GM18517 (cell line): ENCODE measurements at regions not wholly inside any gene's neighbourhood (a gene's known extent, or its start where the extent isn't known, plus 50 kb on each side); places are given as distances from the start of the nearest gene placed in this dataset.
A peak's percentile ranks its signal among the peaks of the same experiment; 100 is the strongest.
"Not testable (repeated sequence)": the region's sequence is repeated elsewhere in the genome, so short reads cannot be mapped to it uniquely, and the experiment has no call there.

Experiments
- ATAC-seq: cut with Tn5 transposase; IDR thresholded peaks from one replicate; pipeline ENCODE4 v1.9.1; 2021; ENCODE audit warnings: mild to moderate bottlenecking, moderate library complexity; ENCODE audit not compliant: unreplicated experiment

GRCh38 chr10:117458571-117458970, 83.3 kb upstream of the PDZD8 start:
- ATAC-seq: no peak

- ATAC-seq: no peak
Measured at GRCh38 chr10:117457932-117458331, 82.7 kb upstream of the PDZD8 start.

- no peak for ATAC-seq
Measured at GRCh38 chr10:117457071-117457810, 82.0 kb upstream of the PDZD8 start.

- no peak for ATAC-seq
Measured at GRCh38 chr10:117455346-117455745, 80.1 kb upstream of the PDZD8 start.

GRCh38 chr10:117454502-117454901, 79.3 kb upstream of the PDZD8 start:
- ATAC-seq: no peak

GRCh38 chr10:117453484-117453883, 78.2 kb upstream of the PDZD8 start:
- ATAC-seq: not testable (repeated sequence)

- no peak for ATAC-seq
Measured at GRCh38 chr10:117450940-117451339, 75.7 kb upstream of the PDZD8 start.

- ATAC-seq: no peak
Measured at GRCh38 chr10:117449636-117450035, 74.4 kb upstream of the PDZD8 start.

GRCh38 chr10:117448802-117449201, 73.6 kb upstream of the PDZD8 start:
- ATAC-seq: no peak

- no peak for ATAC-seq
Measured at GRCh38 chr10:117445992-117446391, 70.8 kb upstream of the PDZD8 start.

GRCh38 chr10:117444497-117445040, 69.3 kb upstream of the PDZD8 start:
- no peak for ATAC-seq

- ATAC-seq: no peak
Measured at GRCh38 chr10:117443686-117444041, 68.4 kb upstream of the PDZD8 start.

- no peak for ATAC-seq
Measured at GRCh38 chr10:117442944-117443685, 67.9 kb upstream of the PDZD8 start.

- no peak for ATAC-seq
Measured at GRCh38 chr10:117442521-117442920, 67.3 kb upstream of the PDZD8 start.

GRCh38 chr10:117441812-117442443, 66.7 kb upstream of the PDZD8 start:
- peak; percentile 75 for ATAC-seq

GRCh38 chr10:117441361-117441760, 66.1 kb upstream of the PDZD8 start:
- no peak for ATAC-seq

- no peak for ATAC-seq
Measured at GRCh38 chr10:117439243-117439912, 64.1 kb upstream of the PDZD8 start.

- no peak for ATAC-seq
Measured at GRCh38 chr10:117432866-117433265, 57.6 kb upstream of the PDZD8 start.

GRCh38 chr10:117431160-117431559, 55.9 kb upstream of the PDZD8 start:
- no peak for ATAC-seq

GRCh38 chr10:117430535-117430934, 55.3 kb upstream of the PDZD8 start:
- not testable (repeated sequence) for ATAC-seq

- no peak for ATAC-seq
Measured at GRCh38 chr10:117429643-117430265, 54.5 kb upstream of the PDZD8 start.
